K562 (cell line): ENCODE measurements at regions not wholly inside any gene's neighbourhood (a gene's known extent, or its start where the extent isn't known, plus 50 kb on each side); places are given as distances from the start of the nearest gene placed in this dataset.

Source experiments
- ATAC-seq: fragments of 200-7000 bp; cut with Tn5 transposase; 3 replicates; pipeline ENCODE4 v1.9.1; 2020; ENCODE audit warnings: moderate library complexity
- BruUV-seq: library from RNA; stranded (reverse); fragments of 400-500 nt; replicated peaks from 2 replicates; lab custom pipeline; 2021; lab: Mats Ljungman, UMichigan
- CTCF ChIA-PET: fragments of 300-600 bp; formaldehyde crosslinking; extraction: SDS; loops from one replicate; lab custom pipeline; 2021; ENCODE audit warnings: low intra/inter-chr PET ratio; lab: Yijun Ruan, JAX
- POLR2A ChIA-PET: fragments of 300-600, 350-650 bp; sonication (Branson Sonifier 250); formaldehyde crosslinking; extraction: SDS; loops from one replicate; lab custom pipeline; 2021; ENCODE audit warnings: antibody characterized with exemption, inconsistent platforms; lab: Yijun Ruan, JAX
- DNase-seq, 4 experiments: peaks; one replicate each; pipeline versions ENCODE4 v3.0.0 to v3.0.0-alpha.2; 2011 to 2018; ENCODE audit warnings: low spot score in 3 of 4, mixed read lengths in 3 of 4; ENCODE audit errors: extremely low read depth in 1 of 4
- FAIRE-seq: peaks from 2 replicates; lab custom pipeline; 2011; peaks lifted over from hg19 to GRCh38; lab: Jason Lieb, UNC
- H2AFZ ChIP-seq: 2 replicates; pipeline ENCODE4 v1.6.0; 2011; ENCODE audit warnings: low read depth, low read length, control low read depth, inconsistent platforms
- H3K27ac ChIP-seq: fragments of 200-600 bp; 3 replicates; pipeline ENCODE4 v1.8.0; 2011; ENCODE audit warnings: low read depth, mild to moderate bottlenecking, control low read depth, inconsistent platforms, low read length, moderate library complexity, mixed read lengths; ENCODE audit errors: extremely low read depth
- H3K27me3 ChIP-seq, 2 experiments: fragments of 300-600 bp in 1 of 2; 2 replicates in 1 of 2; 3 replicates in 1 of 2; pipeline versions ENCODE4 v1.6.0 to v1.8.0; 2011; ENCODE audit warnings: inconsistent platforms in 2 of 2, low read length in 2 of 2, mild to moderate bottlenecking in 1 of 2, mixed read lengths in 1 of 2, moderate library complexity in 1 of 2; ENCODE audit not compliant: control insufficient read depth in 2 of 2, insufficient read depth in 2 of 2
- H3K36me3 ChIP-seq: fragments of 300-600 bp; 3 replicates; pipeline ENCODE4 v1.8.0; 2011; ENCODE audit warnings: mild to moderate bottlenecking, low read length, inconsistent platforms; ENCODE audit not compliant: control insufficient read depth, insufficient read depth
- H3K4me1 ChIP-seq, 2 experiments: fragments of 200-600 bp in 1 of 2; replicated peaks in 1 of 2; 2 replicates in 1 of 2; 3 replicates in 1 of 2; pipeline versions ENCODE4 v1.5.1 to v1.8.0; 2011; ENCODE audit warnings: inconsistent platforms in 2 of 2, low read length in 2 of 2, mild to moderate bottlenecking in 1 of 2, mixed read lengths in 1 of 2, moderate library complexity in 1 of 2; ENCODE audit not compliant: control insufficient read depth in 2 of 2, insufficient read depth in 2 of 2
- H3K4me2 ChIP-seq: 2 replicates; pipeline ENCODE4 v1.6.1; 2011; ENCODE audit warnings: low read length, control low read depth, inconsistent platforms, mixed read lengths; ENCODE audit not compliant: insufficient read depth
- H3K4me3 ChIP-seq: fragments of 200-600 bp; sonication (generic), shearing (Covaris generic); 2 replicates; pipeline ENCODE4 v1.5.1; 2016; ENCODE audit warnings: control low read depth, inconsistent platforms
- H3K79me2 ChIP-seq: fragments of 200-600 bp; 3 replicates; pipeline ENCODE4 v1.8.0; 2011; ENCODE audit warnings: low read length, inconsistent platforms; ENCODE audit not compliant: control insufficient read depth, insufficient read depth
- H3K9ac ChIP-seq, 2 experiments: 2 replicates each; pipeline versions ENCODE4 v1.6.0 to v1.6.1; 2011; ENCODE audit warnings: low read depth in 2 of 2, low read length in 2 of 2, control low read depth in 1 of 2, inconsistent platforms in 1 of 2, mild to moderate bottlenecking in 1 of 2, mixed read lengths in 1 of 2; ENCODE audit not compliant: insufficient read depth in 1 of 2
- H3K9me1 ChIP-seq: one replicate; pipeline ENCODE4 v1.6.0; 2011; ENCODE audit warnings: inconsistent platforms, mild to moderate bottlenecking, low read length, moderate library complexity; ENCODE audit not compliant: control insufficient read depth, insufficient read depth
- H3K9me3 ChIP-seq: replicated peaks from 2 replicates; pipeline ENCODE4 v1.5.1; 2011; ENCODE audit warnings: low read depth, low read length, inconsistent platforms; ENCODE audit not compliant: control insufficient read depth, insufficient read depth
- H4K20me1 ChIP-seq: replicated peaks from 2 replicates; pipeline ENCODE4 v1.6.1; 2011; ENCODE audit warnings: low read length, inconsistent platforms, mixed read lengths; ENCODE audit not compliant: control insufficient read depth, insufficient read depth
- ATF7 ChIP-seq: fragments of 450-650 bp; IDR thresholded peaks from 2 replicates; pipeline ENCODE4 v1.7.1; 2014; ENCODE audit warnings: mild to moderate bottlenecking, moderate library complexity
- CXXC5 ChIP-seq: fragments of 250-450 bp; sonication (Bioruptor Pico); IDR thresholded peaks from 2 replicates; pipeline ENCODE4 v1.8.0; 2022; ENCODE audit warnings: inconsistent platforms, mild to moderate bottlenecking, moderate library complexity
- FUS ChIP-seq: fragments of 200-400 bp; formaldehyde crosslinking; optimal IDR thresholded peaks from 2 replicates; pipeline ENCODE3; 2017; ENCODE audit warnings: low read depth, low read length
- GTF2E2 ChIP-seq: fragments of 200-800 bp; sonication (Bioruptor generic); IDR thresholded peaks from 2 replicates; pipeline ENCODE4 v1.6.1; 2016; ENCODE audit warnings: missing genetic modification characterization, missing compliant biosample characterization
- KDM1A ChIP-seq, 2 experiments: fragments of 450-650 bp; IDR thresholded peaks; 2 replicates each; pipeline ENCODE4 v1.6.1; 2016; ENCODE audit warnings: mild to moderate bottlenecking in 2 of 2
- LEF1 ChIP-seq: fragments of 450-650 bp; IDR thresholded peaks from 2 replicates; pipeline ENCODE4 v1.6.1; 2016; ENCODE audit warnings: mild to moderate bottlenecking
- MED1 ChIP-seq: sonication (generic); formaldehyde crosslinking; IDR thresholded peaks from 2 replicates; pipeline ENCODE4 v1.8.1; 2023; ENCODE audit warnings: missing genetic modification reagents, borderline replicate concordance
- NR1H2 ChIP-seq: sonication (generic); formaldehyde crosslinking; IDR thresholded peaks from 2 replicates; pipeline ENCODE4 v1.4.0; 2020; ENCODE audit warnings: mild to moderate bottlenecking, missing genetic modification reagents
- PML ChIP-seq: IDR thresholded peaks from 2 replicates; pipeline ENCODE4 v1.6.1; 2012; ENCODE audit warnings: low read length, inconsistent platforms
- SMAD1 ChIP-seq: fragments of 150-350 bp; IDR thresholded peaks from 2 replicates; pipeline ENCODE4 v1.6.1; 2014; ENCODE audit warnings: low read length, low read depth; ENCODE audit not compliant: partially characterized antibody
- SRSF3 ChIP-seq: fragments of 200-400 bp; formaldehyde crosslinking; IDR thresholded peaks from 2 replicates; pipeline ENCODE4 v1.6.1; 2016; ENCODE audit warnings: mild to moderate bottlenecking, low read length, moderate library complexity; ENCODE audit not compliant: insufficient read depth
- ZNF12 ChIP-seq: sonication (generic); formaldehyde crosslinking; IDR thresholded peaks from 2 replicates; pipeline ENCODE4 v1.4.0; 2020; ENCODE audit warnings: mild to moderate bottlenecking, missing genetic modification reagents
- ZNF23 ChIP-seq: fragments of 250-450 bp; sonication (Bioruptor Pico); IDR thresholded peaks from 2 replicates; pipeline ENCODE4 v1.4.0; 2020; ENCODE audit warnings: mild to moderate bottlenecking
- ZNF384 ChIP-seq: IDR thresholded peaks from 2 replicates; pipeline ENCODE4 v1.6.1; 2012; ENCODE audit warnings: low read depth, low read length, improper control_type of control experiment
- WGBS: fragments of 100-300 bp; shearing (Covaris generic); methylation state at CpG from one replicate; pipeline ENCODE4 v1.1.6; 2016; ENCODE audit warnings: low coverage, mixed read lengths; ENCODE audit not compliant: insufficient coverage; ENCODE audit errors: missing lambda C conversion rate; 5-methylcytosine and 5-hydroxymethylcytosine counted together
- in situ Hi-C: fragments of 300-500 bp; cut with MboI; formaldehyde crosslinking; loops from 4 replicates; pipeline ENCODE4 v1.15.0; 2018; ENCODE audit warnings: inconsistent platforms, mixed read lengths
- intact Hi-C: fragments of 100-400 bp; cut with micrococcal nuclease; formaldehyde crosslinking; loops from 2 replicates; pipeline ENCODE4 v1.14.2; 2022
- TF ChIP-seq, protein P1 (sequence below): fragments of 200-800 bp; sonication (Bioruptor generic); IDR thresholded peaks from 2 replicates; pipeline ENCODE4 v1.6.1; 2016; ENCODE audit warnings: missing genetic modification characterization, missing compliant biosample characterization
- TF ChIP-seq, protein P2 (sequence below), 3 experiments: fragments of 200-800 bp in 1 of 3; sonication (Bioruptor generic) in 1 of 3; sonication (generic) in 1 of 3; formaldehyde crosslinking in 1 of 3; IDR thresholded peaks; 2 replicates each; pipeline versions ENCODE4 v1.6.1 to v1.8.0; 2016 to 2022; ENCODE audit warnings: mild to moderate bottlenecking in 2 of 3, missing compliant biosample characterization in 2 of 3, missing genetic modification characterization in 2 of 3, missing genetic modification reagents in 1 of 3
- TF ChIP-seq, protein P3 (sequence below): sonication (generic); formaldehyde crosslinking; IDR thresholded peaks from 2 replicates; pipeline ENCODE4 v1.8.0; 2022; ENCODE audit warnings: mild to moderate bottlenecking, missing genetic modification reagents

GRCh38 chr3:11706604-11707003 lies 62.9 kb upstream of the VGLL4 start (continued):
- TF ChIP-seq CXXC5 (CRISPR knock-in tag) = no peak
- no peak for TF ChIP-seq SRSF3
- no peak for TF ChIP-seq SMAD1

- H3K27me3 ChIP-seq = peaks cover 41 to 47% of the 10 kb centered on the region in 2 experiments
- no TSS peak for BruUV-seq
- peaks cover 0 to 5% of the 10 kb centered on the region in 2 experiments; a peak in 3 of 5 replicates for H3K4me1 ChIP-seq
- peak overlapping the region; percentile 73 for H2AFZ ChIP-seq
- no peaks in the 10 kb centered on the region for H3K36me3 ChIP-seq
- H3K4me2 ChIP-seq = peak overlapping the region; percentile 36
- in situ Hi-C loops = no loop called here
- no peaks in the 10 kb centered on the region for H4K20me1 ChIP-seq
- no peaks in the 10 kb centered on the region for H3K79me2 ChIP-seq
- no peak overlapping the region for H3K4me3 ChIP-seq
- H3K9me3 ChIP-seq = peaks cover 3% of the 10 kb centered on the region
- DNase-seq (peak; percentile 19 to 62 (median 38)), ATAC-seq (peak; percentile 85), FAIRE-seq (peak; percentile 37)
- ChIA-PET POLR2A (interaction anchor here (0.5 kb wide), 1 partner anchor 102 kb away, joined by 4 read pairs; no protein-coding TSS in a partner anchor), CTCF (no interaction called here)
- no peak overlapping the region for H3K27ac ChIP-seq
- WGBS = 7% methylated on average over 27 of the region's 27 CpGs
- no peaks in the 10 kb centered on the region for H3K9me1 ChIP-seq
- no peak overlapping the region for H3K9ac ChIP-seq
- intact Hi-C loops = no loop called here
- TF ChIP-seq FUS (no peak), ZNF23 (CRISPR knock-in tag) (no peak), GTF2E2 (tag) (no peak), ZNF384 (no peak), ZNF12 (CRISPR knock-in tag) (no peak), KDM1A (IDR thresholded peaks at IDR 0.05) (no peak), PML (no peak), NR1H2 (CRISPR knock-in tag) (no peak), LEF1 (no peak), ATF7 (no peak), MED1 (no peak)
- TF ChIP-seq, protein P1, sequence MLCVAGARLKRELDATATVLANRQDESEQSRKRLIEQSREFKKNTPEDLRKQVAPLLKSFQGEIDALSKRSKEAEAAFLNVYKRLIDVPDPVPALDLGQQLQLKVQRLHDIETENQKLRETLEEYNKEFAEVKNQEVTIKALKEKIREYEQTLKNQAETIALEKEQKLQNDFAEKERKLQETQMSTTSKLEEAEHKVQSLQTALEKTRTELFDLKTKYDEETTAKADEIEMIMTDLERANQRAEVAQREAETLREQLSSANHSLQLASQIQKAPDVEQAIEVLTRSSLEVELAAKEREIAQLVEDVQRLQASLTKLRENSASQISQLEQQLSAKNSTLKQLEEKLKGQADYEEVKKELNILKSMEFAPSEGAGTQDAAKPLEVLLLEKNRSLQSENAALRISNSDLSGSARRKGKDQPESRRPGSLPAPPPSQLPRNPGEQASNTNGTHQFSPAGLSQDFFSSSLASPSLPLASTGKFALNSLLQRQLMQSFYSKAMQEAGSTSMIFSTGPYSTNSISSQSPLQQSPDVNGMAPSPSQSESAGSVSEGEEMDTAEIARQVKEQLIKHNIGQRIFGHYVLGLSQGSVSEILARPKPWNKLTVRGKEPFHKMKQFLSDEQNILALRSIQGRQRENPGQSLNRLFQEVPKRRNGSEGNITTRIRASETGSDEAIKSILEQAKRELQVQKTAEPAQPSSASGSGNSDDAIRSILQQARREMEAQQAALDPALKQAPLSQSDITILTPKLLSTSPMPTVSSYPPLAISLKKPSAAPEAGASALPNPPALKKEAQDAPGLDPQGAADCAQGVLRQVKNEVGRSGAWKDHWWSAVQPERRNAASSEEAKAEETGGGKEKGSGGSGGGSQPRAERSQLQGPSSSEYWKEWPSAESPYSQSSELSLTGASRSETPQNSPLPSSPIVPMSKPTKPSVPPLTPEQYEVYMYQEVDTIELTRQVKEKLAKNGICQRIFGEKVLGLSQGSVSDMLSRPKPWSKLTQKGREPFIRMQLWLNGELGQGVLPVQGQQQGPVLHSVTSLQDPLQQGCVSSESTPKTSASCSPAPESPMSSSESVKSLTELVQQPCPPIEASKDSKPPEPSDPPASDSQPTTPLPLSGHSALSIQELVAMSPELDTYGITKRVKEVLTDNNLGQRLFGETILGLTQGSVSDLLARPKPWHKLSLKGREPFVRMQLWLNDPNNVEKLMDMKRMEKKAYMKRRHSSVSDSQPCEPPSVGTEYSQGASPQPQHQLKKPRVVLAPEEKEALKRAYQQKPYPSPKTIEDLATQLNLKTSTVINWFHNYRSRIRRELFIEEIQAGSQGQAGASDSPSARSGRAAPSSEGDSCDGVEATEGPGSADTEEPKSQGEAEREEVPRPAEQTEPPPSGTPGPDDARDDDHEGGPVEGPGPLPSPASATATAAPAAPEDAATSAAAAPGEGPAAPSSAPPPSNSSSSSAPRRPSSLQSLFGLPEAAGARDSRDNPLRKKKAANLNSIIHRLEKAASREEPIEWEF (CRISPR knock-in tag) = no peak
- TF ChIP-seq, protein P2, sequence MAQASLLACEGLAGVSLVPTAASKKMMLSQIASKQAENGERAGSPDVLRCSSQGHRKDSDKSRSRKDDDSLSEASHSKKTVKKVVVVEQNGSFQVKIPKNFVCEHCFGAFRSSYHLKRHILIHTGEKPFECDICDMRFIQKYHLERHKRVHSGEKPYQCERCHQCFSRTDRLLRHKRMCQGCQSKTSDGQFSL (CRISPR knock-in tag; IDR thresholded peaks at IDR 0.05) = no peak
- TF ChIP-seq, protein P2 (tag; IDR thresholded peaks at IDR 0.05) = no peak
- TF ChIP-seq, protein P3, sequence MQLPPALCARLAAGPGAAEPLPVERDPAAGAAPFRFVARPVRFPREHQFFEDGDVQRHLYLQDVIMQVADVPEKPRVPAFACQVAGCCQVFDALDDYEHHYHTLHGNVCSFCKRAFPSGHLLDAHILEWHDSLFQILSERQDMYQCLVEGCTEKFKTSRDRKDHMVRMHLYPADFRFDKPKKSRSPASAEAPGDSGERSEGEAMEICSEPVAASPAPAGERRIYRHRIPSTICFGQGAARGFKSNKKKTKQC (CRISPR knock-in tag) = peak; percentile 36; the same call in 1 of the 2 replicates
These were observed 61.3 kb upstream of the VGLL4 start for GRCh38 chr3:11705049-11705448.
